Activated CD4-positive, alpha-beta T cell treated with anti-CD3 and anti-CD28 coated beads for 36 hours (primary cell): ENCODE measurements at regions not wholly inside any gene's neighbourhood (a gene's known extent, or its start where the extent isn't known, plus 50 kb on each side); places are given as distances from the start of the nearest gene placed in this dataset.

ENCODE experiments used
- ATAC-seq: fragments of 200-7000 bp; cut with Tn5 transposase; one replicate; pipeline ENCODE4 v1.10.0; 2021; ENCODE audit warnings: mild to moderate bottlenecking, moderate library complexity
- CTCF ChIA-PET: fragments of 350-600 bp; sonication (Branson Sonifier 250); formaldehyde crosslinking; loops from one replicate; lab custom pipeline; 2021; ENCODE audit warnings: antibody characterized with exemption; lab: Charles Lee
- POLR2A ChIA-PET: fragments of 350-600 bp; sonication (Branson Sonifier 250); formaldehyde crosslinking; loops from one replicate; lab custom pipeline; 2021; ENCODE audit warnings: antibody characterized with exemption, inconsistent platforms; lab: Charles Lee
- DNase-seq: peaks from one replicate; pipeline ENCODE4 v3.0.0-alpha.2; 2020
- H3K27ac Mint-ChIP-seq: one replicate; pipeline ENCODE4 v1.8.0; 2021; ENCODE audit warnings: mixed read lengths
- H3K27me3 Mint-ChIP-seq: one replicate; pipeline ENCODE4 v1.8.0; 2021; ENCODE audit warnings: mixed read lengths
- H3K36me3 Mint-ChIP-seq: one replicate; pipeline ENCODE4 v1.8.0; 2021; ENCODE audit warnings: low read depth, mixed read lengths
- H3K4me1 Mint-ChIP-seq: one replicate; pipeline ENCODE4 v1.8.0; 2021; ENCODE audit warnings: mixed read lengths
- H3K4me3 Mint-ChIP-seq: one replicate; pipeline ENCODE4 v1.8.0; 2021; ENCODE audit warnings: mild to moderate bottlenecking, moderate library complexity, mixed read lengths
- H3K9me3 Mint-ChIP-seq: one replicate; pipeline ENCODE4 v1.8.0; 2021; ENCODE audit warnings: low read depth, mixed read lengths
- intact Hi-C, 2 experiments: fragments of 100-400 bp; cut with DNase I in 1 of 2; cut with micrococcal nuclease in 1 of 2; formaldehyde crosslinking; loops; one replicate each; pipeline versions ENCODE4 v1.14.2 to v1.15.1; 2022 to 2024; cut with DNase I, micrococcal nuclease

DNA sequence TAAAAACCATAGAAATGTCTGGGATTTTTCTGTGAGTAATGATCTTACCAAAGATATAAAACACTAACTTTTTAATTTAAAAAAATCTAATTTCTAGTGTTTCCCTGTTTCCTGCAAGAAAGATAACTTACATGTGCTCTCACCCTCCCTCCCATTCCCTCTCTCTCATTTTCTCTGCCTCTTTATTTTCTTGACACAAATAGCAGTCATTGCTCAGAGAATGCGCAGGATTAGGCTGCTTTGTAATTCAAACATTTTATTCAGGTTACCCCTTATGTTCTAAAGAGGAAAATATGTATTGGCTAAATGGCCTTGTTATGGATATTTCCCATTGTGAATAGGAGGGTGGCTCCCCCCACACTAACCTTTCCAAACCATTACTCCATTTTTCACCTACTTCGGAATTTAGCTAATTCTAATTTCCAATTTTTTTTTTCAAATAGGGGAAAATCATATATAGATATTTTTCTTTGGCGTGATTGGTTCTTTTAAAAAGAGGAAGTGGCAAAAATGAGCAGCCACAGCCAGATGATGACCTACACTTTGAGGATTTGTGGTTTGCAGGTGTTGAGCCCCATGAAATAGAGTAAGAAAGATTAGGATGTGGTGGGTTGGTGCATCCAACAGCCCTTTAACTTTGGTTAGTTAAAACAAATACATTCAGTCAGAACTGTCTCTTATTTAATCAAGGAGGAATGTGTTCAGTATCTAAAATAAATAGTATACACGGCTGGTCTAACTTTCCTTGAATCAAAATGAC, 554.4 kb downstream of the IGSF11 start:
- Mint-ChIP-seq H3K4me1 (no peaks in the 10 kb centered on the region), H3K9me3 (no peaks in the 10 kb centered on the region), H3K27ac (no peak overlapping the region), H3K4me3 (no peak overlapping the region), H3K27me3 (no peaks in the 10 kb centered on the region), H3K36me3 (no peaks in the 10 kb centered on the region)
- no peak for ATAC-seq
- ChIA-PET POLR2A (no interaction called here), CTCF (interaction anchor here (0.6 kb wide), 1 partner anchor 33 kb away, joined by 3 read pairs; no protein-coding TSS in a partner anchor)
- intact Hi-C loops = no loop called here
- no peak for DNase-seq

DNA sequence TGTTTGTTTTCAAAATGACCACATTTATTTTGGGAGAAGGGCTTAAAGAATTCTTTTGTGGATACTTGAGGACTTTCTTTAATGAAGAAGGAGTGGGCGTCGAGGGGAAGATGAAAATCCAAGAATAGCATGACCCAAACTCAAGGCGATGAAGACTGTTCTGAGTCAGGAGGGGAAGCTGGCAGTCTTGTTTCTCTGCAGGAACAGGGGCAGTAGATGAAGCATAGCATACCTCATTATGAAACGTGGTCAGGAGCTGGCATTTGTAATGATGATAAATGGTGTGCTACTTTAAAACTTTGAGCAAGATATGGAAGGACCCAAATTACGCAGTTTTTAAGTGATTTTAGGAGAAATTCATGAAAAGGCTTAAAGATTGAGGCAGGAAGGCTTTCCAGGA, 549.0 kb downstream of the IGSF11 start:
- no peak overlapping the region for H3K4me3 Mint-ChIP-seq
- DNase-seq (no peak), ATAC-seq (no peak)
- ChIA-PET POLR2A (no interaction called here), CTCF (interaction anchor here (0.7 kb wide), 1 partner anchor 1136 kb away, joined by 3 read pairs; no protein-coding TSS in a partner anchor)
- H3K27me3 Mint-ChIP-seq = no peaks in the 10 kb centered on the region
- peaks cover 2% of the 10 kb centered on the region for H3K9me3 Mint-ChIP-seq
- no peaks in the 10 kb centered on the region for H3K4me1 Mint-ChIP-seq
- H3K27ac Mint-ChIP-seq = no peak overlapping the region
- intact Hi-C loops = no loop called here
- no peaks in the 10 kb centered on the region for H3K36me3 Mint-ChIP-seq

DNA sequence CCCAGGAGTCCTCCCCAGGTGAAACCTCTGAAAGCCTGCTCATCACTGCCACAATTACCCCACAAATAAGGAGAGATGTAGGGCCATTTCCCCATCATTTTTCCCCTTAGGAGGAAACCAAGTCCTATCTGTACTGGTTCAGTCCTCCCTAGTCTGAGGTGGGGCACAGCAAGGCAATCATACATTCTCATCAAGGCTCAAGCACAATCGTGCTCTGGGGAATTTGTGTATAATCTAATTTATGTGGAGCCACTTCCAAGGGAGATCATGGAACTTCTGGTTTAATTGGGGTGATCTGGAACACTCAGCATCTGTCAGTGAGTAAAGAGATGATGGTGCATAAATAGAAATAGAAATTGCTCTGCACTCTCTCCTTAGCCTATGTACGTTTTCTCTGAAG, 546.9 kb downstream of the IGSF11 start:
- H3K27ac Mint-ChIP-seq = no peak overlapping the region
- H3K4me1 Mint-ChIP-seq = no peaks in the 10 kb centered on the region
- intact Hi-C loops = no loop called here
- DNase-seq (no peak), ATAC-seq (no peak)
- POLR2A ChIA-PET = no interaction called here
- H3K36me3 Mint-ChIP-seq = no peaks in the 10 kb centered on the region
- peaks cover 3% of the 10 kb centered on the region for H3K9me3 Mint-ChIP-seq
- no peak overlapping the region for H3K4me3 Mint-ChIP-seq
- no peaks in the 10 kb centered on the region for H3K27me3 Mint-ChIP-seq
- CTCF ChIA-PET = no interaction called here

DNA sequence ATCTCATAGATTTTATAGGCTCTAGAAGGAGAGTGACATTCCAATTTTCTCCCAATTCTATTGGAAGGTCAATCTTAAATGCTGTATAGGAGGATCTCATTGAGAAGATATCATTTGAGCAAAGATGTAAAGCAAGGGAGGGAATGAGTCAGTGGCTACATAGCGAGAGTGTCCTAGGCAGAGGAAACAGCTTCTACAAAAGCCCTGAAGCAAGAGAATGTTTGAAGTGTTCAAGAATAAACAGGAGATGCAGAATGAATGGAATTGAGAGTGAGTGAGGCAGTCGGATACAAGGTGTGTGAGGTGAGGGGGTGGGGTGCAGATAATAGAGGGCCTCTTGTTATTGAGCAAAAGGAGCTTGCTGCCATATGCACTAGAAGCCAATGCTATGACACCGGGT, 545.9 kb downstream of the IGSF11 start:
- ATAC-seq = no peak
- Mint-ChIP-seq H3K4me3 (no peak overlapping the region), H3K4me1 (no peaks in the 10 kb centered on the region), H3K27ac (no peak overlapping the region), H3K9me3 (peaks cover 3% of the 10 kb centered on the region), H3K36me3 (no peaks in the 10 kb centered on the region), H3K27me3 (no peaks in the 10 kb centered on the region)
- intact Hi-C loops = no loop called here
- CTCF ChIA-PET = no interaction called here
- POLR2A ChIA-PET = no interaction called here
- DNase-seq = no peak

DNA sequence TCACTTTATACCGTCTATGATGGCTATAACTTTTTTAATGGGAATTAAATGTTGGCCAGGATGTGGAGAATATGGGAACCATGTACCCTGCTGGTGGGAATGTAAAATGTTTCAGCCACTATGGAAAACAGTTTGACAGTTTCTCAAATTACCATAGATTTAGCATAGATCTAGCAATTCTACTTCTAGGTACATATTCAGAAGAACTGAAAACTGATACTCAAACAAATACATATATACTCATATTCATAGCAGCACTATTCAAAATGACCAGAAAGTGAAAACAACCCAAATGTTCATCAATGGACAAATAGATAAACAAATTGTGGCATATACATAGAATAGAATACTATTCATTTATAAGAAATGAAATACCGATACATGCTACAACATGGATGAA, 539.4 kb downstream of the IGSF11 start:
- H3K27ac Mint-ChIP-seq = no peak overlapping the region
- CTCF ChIA-PET = no interaction called here
- no peaks in the 10 kb centered on the region for H3K36me3 Mint-ChIP-seq
- intact Hi-C loops = no loop called here
- no peak overlapping the region for H3K4me3 Mint-ChIP-seq
- ATAC-seq (no peak), DNase-seq (no peak)
- POLR2A ChIA-PET = no interaction called here
- no peaks in the 10 kb centered on the region for H3K4me1 Mint-ChIP-seq
- peaks cover 3% of the 10 kb centered on the region for H3K9me3 Mint-ChIP-seq
- no peaks in the 10 kb centered on the region for H3K27me3 Mint-ChIP-seq

DNA sequence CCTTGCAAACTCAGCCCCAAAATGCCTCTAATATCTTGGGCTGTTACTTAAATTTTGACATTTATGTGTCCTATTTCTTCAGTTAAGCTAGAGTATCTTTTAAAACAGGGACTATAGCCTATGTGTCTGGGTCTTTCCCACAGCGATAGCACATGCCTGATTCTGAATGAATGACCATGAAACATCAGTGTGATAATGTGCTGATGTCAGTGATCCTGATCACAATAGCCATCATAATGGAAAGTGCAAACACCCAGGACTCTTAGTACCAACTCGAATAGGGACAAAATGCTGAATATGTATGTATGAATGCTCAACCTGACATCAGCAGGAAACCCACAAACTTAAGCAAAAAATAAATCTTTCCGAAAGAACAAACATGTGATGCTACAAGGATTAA, 537.4 kb downstream of the IGSF11 start:
- no peak overlapping the region for H3K4me3 Mint-ChIP-seq
- CTCF ChIA-PET = no interaction called here
- H3K36me3 Mint-ChIP-seq = no peaks in the 10 kb centered on the region
- H3K27ac Mint-ChIP-seq = no peak overlapping the region
- intact Hi-C loops = no loop called here
- no peaks in the 10 kb centered on the region for H3K4me1 Mint-ChIP-seq
- H3K9me3 Mint-ChIP-seq = no peaks in the 10 kb centered on the region
- no peaks in the 10 kb centered on the region for H3K27me3 Mint-ChIP-seq
- ATAC-seq (no peak), DNase-seq (no peak)
- POLR2A ChIA-PET = no interaction called here

DNA sequence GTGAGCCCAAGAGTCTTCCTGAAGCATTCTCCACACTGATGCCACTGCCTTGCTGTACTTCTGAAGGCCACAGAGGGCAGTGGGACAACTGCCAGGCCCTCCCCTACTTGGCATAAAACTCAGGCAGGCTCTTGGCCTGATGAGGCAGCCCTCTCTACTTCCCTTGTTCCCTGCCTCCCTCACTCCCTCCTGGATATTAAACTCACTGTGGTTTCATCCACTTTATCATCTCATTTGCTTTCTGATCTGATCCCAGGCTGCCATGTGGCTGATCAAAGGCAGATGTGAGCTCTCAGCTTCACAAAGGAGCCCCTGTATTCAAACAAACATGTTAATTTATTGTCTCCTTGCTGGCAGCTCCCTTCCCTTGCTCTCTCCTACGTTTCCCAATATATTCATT, 533.5 kb downstream of the IGSF11 start:
- CTCF ChIA-PET = no interaction called here
- Mint-ChIP-seq H3K27ac (no peak overlapping the region), H3K36me3 (no peaks in the 10 kb centered on the region), H3K27me3 (no peaks in the 10 kb centered on the region), H3K4me1 (no peaks in the 10 kb centered on the region), H3K9me3 (no peaks in the 10 kb centered on the region), H3K4me3 (no peak overlapping the region)
- ATAC-seq (no peak), DNase-seq (no peak)
- intact Hi-C loops = no loop called here
- POLR2A ChIA-PET = no interaction called here

DNA sequence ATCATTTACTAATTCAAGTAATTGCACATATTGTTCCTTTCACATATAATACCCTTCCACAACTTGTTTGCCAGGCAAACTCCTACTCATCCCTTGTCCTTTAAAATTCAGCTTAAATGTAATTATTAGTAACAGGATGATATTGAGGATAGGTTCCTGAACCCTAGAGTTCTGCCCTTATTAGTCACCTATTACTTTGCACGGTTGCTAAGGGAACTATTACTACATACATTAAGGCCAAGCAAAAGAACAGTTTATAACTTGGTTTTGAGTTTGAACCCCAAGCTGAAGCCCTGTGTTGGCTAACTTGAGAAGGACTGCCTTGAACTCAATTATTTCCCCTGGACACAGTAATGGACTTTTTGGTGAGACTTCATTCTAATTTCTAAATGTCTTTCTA, 529.7 kb downstream of the IGSF11 start:
- ATAC-seq = no peak
- H3K27ac Mint-ChIP-seq = no peak overlapping the region
- intact Hi-C loops = no loop called here
- no peaks in the 10 kb centered on the region for H3K4me1 Mint-ChIP-seq
- no peaks in the 10 kb centered on the region for H3K9me3 Mint-ChIP-seq
- ChIA-PET POLR2A (no interaction called here), CTCF (no interaction called here)
- no peak overlapping the region for H3K4me3 Mint-ChIP-seq
- H3K27me3 Mint-ChIP-seq = no peaks in the 10 kb centered on the region
- no peak for DNase-seq
- no peaks in the 10 kb centered on the region for H3K36me3 Mint-ChIP-seq

DNA sequence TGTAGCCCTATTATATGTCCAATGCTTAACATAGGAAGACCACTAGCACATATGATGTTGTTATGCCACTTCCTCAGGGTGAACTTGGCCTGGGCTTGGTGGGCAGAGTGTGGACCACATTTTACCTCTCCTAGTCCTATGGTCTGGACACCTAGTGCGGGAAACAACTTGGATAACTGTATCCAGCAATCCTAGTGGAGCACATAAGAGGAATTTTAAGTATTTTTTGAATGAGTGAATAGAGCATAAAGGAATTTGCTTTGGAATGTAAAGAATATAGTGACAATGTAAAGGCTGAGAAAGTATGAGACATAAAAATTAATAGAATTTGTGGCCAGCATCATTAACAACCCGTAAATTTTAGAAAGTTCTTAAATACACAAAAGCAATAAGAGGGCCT, 528.9 kb downstream of the IGSF11 start:
- H3K4me1 Mint-ChIP-seq = no peaks in the 10 kb centered on the region
- intact Hi-C loops = no loop called here
- no peaks in the 10 kb centered on the region for H3K9me3 Mint-ChIP-seq
- H3K27me3 Mint-ChIP-seq = no peaks in the 10 kb centered on the region
- H3K4me3 Mint-ChIP-seq = no peak overlapping the region
- ChIA-PET CTCF (no interaction called here), POLR2A (no interaction called here)
- no peak for ATAC-seq
- H3K36me3 Mint-ChIP-seq = no peaks in the 10 kb centered on the region
- no peak for DNase-seq
- no peak overlapping the region for H3K27ac Mint-ChIP-seq

DNA sequence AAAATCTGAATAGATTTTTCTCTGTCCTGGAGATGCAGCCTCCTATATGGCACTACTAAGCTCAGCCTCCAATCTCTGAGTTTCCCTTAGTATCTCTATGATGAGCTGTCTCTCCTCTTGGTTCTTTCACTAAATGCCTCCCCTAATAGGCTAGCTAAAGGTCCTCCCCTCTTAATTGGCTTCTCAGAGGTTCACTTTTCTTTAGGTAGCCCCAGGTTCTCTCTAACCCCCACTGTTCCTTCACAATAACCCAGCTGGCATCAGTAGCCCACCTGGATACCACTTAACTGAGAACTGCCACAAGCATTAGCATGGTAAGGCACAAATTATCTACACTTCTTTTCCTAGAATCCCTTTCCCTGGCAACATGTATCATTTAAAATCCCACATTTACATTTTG, 523.2 kb downstream of the IGSF11 start:
- intact Hi-C loops = no loop called here
- H3K9me3 Mint-ChIP-seq = peaks cover 2% of the 10 kb centered on the region
- POLR2A ChIA-PET = no interaction called here
- CTCF ChIA-PET = no interaction called here
- no peak for DNase-seq
- H3K4me1 Mint-ChIP-seq = no peaks in the 10 kb centered on the region
- no peak overlapping the region for H3K4me3 Mint-ChIP-seq
- no peak for ATAC-seq
- H3K27ac Mint-ChIP-seq = no peak overlapping the region
- no peaks in the 10 kb centered on the region for H3K27me3 Mint-ChIP-seq
- no peaks in the 10 kb centered on the region for H3K36me3 Mint-ChIP-seq

DNA sequence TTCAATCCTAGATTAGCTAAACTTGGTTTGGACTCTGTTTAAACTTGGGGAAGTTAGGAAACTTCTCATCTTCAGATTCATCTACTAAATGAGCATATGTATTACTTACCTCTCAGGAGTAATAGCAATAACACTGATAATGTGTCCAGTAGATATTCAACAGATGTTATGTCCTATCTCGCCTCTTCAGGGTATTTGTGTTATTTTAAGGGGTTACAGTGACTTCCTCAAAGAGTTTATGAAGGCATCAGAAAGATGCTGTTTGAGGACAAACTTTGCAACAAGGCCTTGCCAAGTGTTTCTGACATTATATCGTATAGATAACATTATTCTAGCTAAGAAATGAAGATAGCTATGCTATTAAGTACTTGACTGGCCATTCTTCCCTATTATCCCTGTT, 522.3 kb downstream of the IGSF11 start:
- Mint-ChIP-seq H3K36me3 (no peaks in the 10 kb centered on the region), H3K4me3 (no peak overlapping the region), H3K27ac (no peak overlapping the region), H3K27me3 (no peaks in the 10 kb centered on the region), H3K9me3 (peaks cover 2% of the 10 kb centered on the region), H3K4me1 (no peaks in the 10 kb centered on the region)
- POLR2A ChIA-PET = no interaction called here
- intact Hi-C loops = no loop called here
- CTCF ChIA-PET = no interaction called here
- ATAC-seq (no peak), DNase-seq (no peak)

DNA sequence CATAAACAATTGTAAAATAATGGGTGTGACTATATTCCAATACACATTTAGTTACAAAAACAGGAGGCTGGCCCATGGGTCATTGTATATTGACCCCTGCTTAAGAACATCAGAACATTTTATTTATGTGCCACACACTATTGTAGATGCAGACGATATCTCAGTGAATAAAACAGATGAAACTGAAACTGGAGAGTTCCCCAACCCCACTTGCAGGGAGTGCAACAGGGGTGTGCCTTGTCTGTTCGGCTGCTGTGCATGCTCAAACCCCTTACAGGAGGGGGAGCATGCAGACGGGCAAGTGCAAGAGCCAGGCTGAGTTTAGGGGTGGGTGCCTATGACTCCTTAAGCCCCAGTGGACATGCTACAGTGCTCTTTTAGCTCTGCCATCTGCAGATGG, 509.6 kb downstream of the IGSF11 start:
- intact Hi-C loops = no loop called here
- DNase-seq (no peak), ATAC-seq (no peak)
- ChIA-PET CTCF (no interaction called here), POLR2A (no interaction called here)
- H3K4me1 Mint-ChIP-seq = no peaks in the 10 kb centered on the region
- H3K27ac Mint-ChIP-seq = no peak overlapping the region
- H3K9me3 Mint-ChIP-seq = peaks cover 5% of the 10 kb centered on the region
- H3K4me3 Mint-ChIP-seq = no peak overlapping the region
- H3K27me3 Mint-ChIP-seq = no peaks in the 10 kb centered on the region
- no peaks in the 10 kb centered on the region for H3K36me3 Mint-ChIP-seq
